Kidney (tissue), 13 donors: ENCODE measurements at regions not wholly inside any gene's neighbourhood (a gene's known extent, or its start where the extent isn't known, plus 50 kb on each side); places are given as distances from the start of the nearest gene placed in this dataset.

Source experiments
- DNase-seq, 5 donors: peaks; one replicate each; pipeline ENCODE4 v3.0.0-alpha.2; 2013 to 2020
- FAIRE-seq: peaks from 2 replicates; lab custom pipeline; 2012; peaks lifted over from hg19 to GRCh38; lab: Jason Lieb, UNC
- H3K27ac ChIP-seq, 2 donors: one replicate each; pipeline ENCODE4 v1.7.0; 2013; ENCODE audit warnings: low read depth in 2 of 2, low read length in 2 of 2, inconsistent platforms in 1 of 2
- H3K27me3 ChIP-seq: one replicate; pipeline ENCODE4 v1.7.1; 2013; ENCODE audit warnings: low read length, inconsistent platforms; ENCODE audit not compliant: control insufficient read depth, insufficient read depth
- H3K36me3 ChIP-seq, 3 donors: one replicate each; pipeline versions ENCODE4 v1.7.0 to v1.7.1; 2013; ENCODE audit warnings: low read length in 3 of 3, control low read depth in 1 of 3, inconsistent platforms in 1 of 3; ENCODE audit not compliant: insufficient read depth in 3 of 3, control insufficient read depth in 2 of 3
- H3K4me1 ChIP-seq, 3 donors: one replicate each; pipeline versions ENCODE4 v1.7.0 to v1.7.1; 2013; ENCODE audit warnings: low read length in 3 of 3, inconsistent platforms in 1 of 3, low read depth in 1 of 3; ENCODE audit not compliant: control insufficient read depth in 2 of 3, insufficient read depth in 2 of 3
- H3K4me3 ChIP-seq, 3 donors: one replicate each; pipeline versions ENCODE4 v1.7.0 to v1.8.1; 2013; ENCODE audit warnings: low read length in 3 of 3, control low read depth in 1 of 3, inconsistent platforms in 1 of 3
- H3K9ac ChIP-seq, 3 donors: one replicate each; pipeline versions ENCODE4 v1.7.0 to v1.7.1; 2013; ENCODE audit warnings: low read length in 3 of 3, control low read depth in 1 of 3, inconsistent platforms in 1 of 3
- H3K9me3 ChIP-seq, 3 donors: one replicate each; pipeline versions ENCODE4 v1.7.0 to v1.7.1; 2013; ENCODE audit warnings: low read length in 3 of 3, control low read depth in 1 of 3, inconsistent platforms in 1 of 3; ENCODE audit not compliant: control insufficient read depth in 2 of 3, insufficient read depth in 1 of 3
- intact Hi-C: fragments of 100-400 bp; cut with DNase I; formaldehyde crosslinking; loops from one replicate; pipeline ENCODE4 v1.11.1; 2022
- TF ChIP-seq, protein P1 (sequence below): IDR thresholded peaks from 3 replicates; pipeline ENCODE4 v1.5.1; 2012; ENCODE audit warnings: mild to moderate bottlenecking, moderate library complexity, borderline replicate concordance; ENCODE audit not compliant: insufficient read depth; ENCODE audit errors: extremely low read depth
- donor health status: control.
- donor health status: control.
- donor health status: control.
- donor health status: control.
- donor health status: control.
- donor health status: DM: yes; HTN: yes; CAD: no.
- donor health status: Normal renal cell carcinoma (clear cell type).

DNA sequence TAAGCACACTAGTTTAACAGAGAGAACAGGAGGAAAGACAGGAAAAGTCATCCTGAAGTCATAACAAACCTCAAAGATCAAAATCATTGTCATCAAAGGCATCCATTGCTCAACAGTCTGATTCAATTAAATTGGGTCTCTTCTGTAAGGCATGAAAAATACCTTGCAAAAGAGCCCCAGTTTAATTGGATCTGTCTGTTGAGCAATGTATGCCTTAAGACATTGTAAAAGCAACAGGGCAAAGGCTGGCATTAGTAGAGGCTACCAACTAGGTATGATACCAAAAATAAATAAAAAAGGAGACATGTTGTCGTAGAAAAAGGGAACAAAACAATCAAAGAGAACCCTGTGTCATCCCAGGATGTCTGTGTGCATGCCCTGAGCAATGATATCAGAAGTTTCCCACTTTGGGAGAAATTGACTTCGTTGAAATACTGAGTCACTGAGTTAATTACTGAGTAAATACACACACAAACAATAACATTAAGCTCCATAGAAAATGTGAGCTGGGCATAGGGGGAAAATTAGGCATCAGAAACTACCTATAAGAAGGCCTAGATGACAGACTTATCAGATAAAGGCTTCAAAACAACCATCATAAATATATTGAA lies 1013.8 kb upstream of the CITED2 start:
- no peaks in the 10 kb centered on the region for H3K36me3 ChIP-seq
- FAIRE-seq: no peak
- no peak overlapping the region for H3K4me3 ChIP-seq
- DNase-seq: no peak
- no peak overlapping the region for H3K27ac ChIP-seq
- no peak overlapping the region for H3K9ac ChIP-seq
- intact Hi-C loops: no loop called here
- no peaks in the 10 kb centered on the region for H3K4me1 ChIP-seq
- peaks cover 0 to 5% (median 0%) of the 10 kb centered on the region in 3 donors for H3K9me3 ChIP-seq
- TF ChIP-seq, protein P1, sequence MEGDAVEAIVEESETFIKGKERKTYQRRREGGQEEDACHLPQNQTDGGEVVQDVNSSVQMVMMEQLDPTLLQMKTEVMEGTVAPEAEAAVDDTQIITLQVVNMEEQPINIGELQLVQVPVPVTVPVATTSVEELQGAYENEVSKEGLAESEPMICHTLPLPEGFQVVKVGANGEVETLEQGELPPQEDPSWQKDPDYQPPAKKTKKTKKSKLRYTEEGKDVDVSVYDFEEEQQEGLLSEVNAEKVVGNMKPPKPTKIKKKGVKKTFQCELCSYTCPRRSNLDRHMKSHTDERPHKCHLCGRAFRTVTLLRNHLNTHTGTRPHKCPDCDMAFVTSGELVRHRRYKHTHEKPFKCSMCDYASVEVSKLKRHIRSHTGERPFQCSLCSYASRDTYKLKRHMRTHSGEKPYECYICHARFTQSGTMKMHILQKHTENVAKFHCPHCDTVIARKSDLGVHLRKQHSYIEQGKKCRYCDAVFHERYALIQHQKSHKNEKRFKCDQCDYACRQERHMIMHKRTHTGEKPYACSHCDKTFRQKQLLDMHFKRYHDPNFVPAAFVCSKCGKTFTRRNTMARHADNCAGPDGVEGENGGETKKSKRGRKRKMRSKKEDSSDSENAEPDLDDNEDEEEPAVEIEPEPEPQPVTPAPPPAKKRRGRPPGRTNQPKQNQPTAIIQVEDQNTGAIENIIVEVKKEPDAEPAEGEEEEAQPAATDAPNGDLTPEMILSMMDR: no peak
- H3K27me3 ChIP-seq: no peaks in the 10 kb centered on the region

DNA sequence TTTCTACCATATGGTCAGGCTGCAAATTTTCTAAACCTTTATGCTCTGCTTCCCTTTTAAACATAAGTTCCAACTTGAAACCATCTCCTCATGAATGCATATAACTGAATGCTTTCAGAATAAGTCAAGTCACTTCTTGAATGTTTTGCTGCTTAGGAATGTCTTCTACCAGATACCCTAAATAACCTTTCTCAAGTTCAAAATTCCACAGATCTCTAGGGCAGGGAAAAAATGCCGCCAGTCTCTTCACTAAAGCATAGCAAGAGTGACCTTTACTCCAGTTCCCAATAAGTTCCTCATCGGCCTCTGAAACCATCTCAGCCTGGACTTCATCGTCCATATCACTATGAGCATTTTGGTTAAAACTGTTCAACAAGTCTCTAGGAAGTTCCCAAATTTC lies 1011.2 kb upstream of the CITED2 start:
- TF ChIP-seq, protein P1: no peak
- no peaks in the 10 kb centered on the region for H3K4me1 ChIP-seq
- intact Hi-C loops: no loop called here
- H3K9me3 ChIP-seq: peaks cover 0 to 5% (median 0%) of the 10 kb centered on the region in 3 donors
- H3K27ac ChIP-seq: no peak overlapping the region
- H3K4me3 ChIP-seq: no peak overlapping the region
- H3K36me3 ChIP-seq: no peaks in the 10 kb centered on the region
- DNase-seq (no peak), FAIRE-seq (no peak)
- H3K9ac ChIP-seq: no peak overlapping the region
- H3K27me3 ChIP-seq: no peaks in the 10 kb centered on the region

DNA sequence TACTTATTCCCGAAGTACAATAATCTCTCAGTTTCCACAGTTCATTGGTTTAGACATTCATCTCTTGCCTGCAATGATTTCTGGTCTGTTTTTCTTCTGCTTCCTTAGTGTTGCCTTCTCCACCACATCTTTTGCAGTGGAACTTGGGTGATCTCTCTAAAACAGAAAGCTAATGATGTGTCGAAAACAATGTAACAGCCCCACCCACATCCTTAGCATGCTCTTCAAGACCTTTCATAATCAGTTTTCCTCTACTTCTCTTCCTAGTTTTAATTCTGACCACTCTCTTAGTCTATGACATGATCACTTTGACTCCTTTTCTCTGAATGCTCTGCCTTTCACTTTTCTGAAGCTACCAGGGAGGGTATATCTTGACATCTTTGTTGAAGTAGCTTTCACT lies 1007.9 kb upstream of the CITED2 start:
- DNase-seq: no peak
- H3K27me3 ChIP-seq: no peaks in the 10 kb centered on the region
- H3K4me3 ChIP-seq: no peak overlapping the region
- H3K9me3 ChIP-seq: peaks cover 0 to 5% (median 0%) of the 10 kb centered on the region in 3 donors
- H3K36me3 ChIP-seq: no peaks in the 10 kb centered on the region
- no peak overlapping the region for H3K27ac ChIP-seq
- TF ChIP-seq, protein P1: no peak
- no peak overlapping the region for H3K9ac ChIP-seq
- no peaks in the 10 kb centered on the region for H3K4me1 ChIP-seq
- FAIRE-seq: no peak
- intact Hi-C loops: no loop called here
